HepG2 (cell line): ENCODE measurements at regions not wholly inside any gene's neighbourhood (a gene's known extent, or its start where the extent isn't known, plus 50 kb on each side); places are given as distances from the start of the nearest gene placed in this dataset.

Experiments
- ATAC-seq: fragments of 200-7000 bp; cut with Tn5 transposase; 3 replicates; pipeline ENCODE4 v1.9.1; 2020; ENCODE audit warnings: mild to moderate bottlenecking, moderate library complexity
- BruUV-seq: library from RNA; stranded (reverse); fragments of 400-500 nt; replicated peaks from 2 replicates; lab custom pipeline; 2021; lab: Mats Ljungman, UMichigan
- CTCF ChIA-PET: fragments of 300-600 bp; formaldehyde crosslinking; extraction: SDS; loops from one replicate; lab custom pipeline; 2021; ENCODE audit warnings: low total read pairs, inconsistent platforms, low intra/inter-chr PET ratio; lab: Yijun Ruan, JAX
- POLR2A ChIA-PET: fragments of 350-600 bp; sonication (Branson Sonifier 250); formaldehyde crosslinking; loops from one replicate; lab custom pipeline; 2020; ENCODE audit warnings: antibody characterized with exemption, inconsistent platforms; lab: Yijun Ruan, JAX
- DNase-seq: peaks from one replicate; pipeline ENCODE4 v3.0.0-alpha.2; 2015; ENCODE audit warnings: low spot score
- FAIRE-seq: peaks from 3 replicates; lab custom pipeline; 2011; peaks lifted over from hg19 to GRCh38; lab: Jason Lieb, UNC
- H2AFZ ChIP-seq: one replicate; pipeline ENCODE4 v1.6.1; 2011; ENCODE audit warnings: low read length, inconsistent platforms
- H3K27ac ChIP-seq: fragments of 300-600 bp; 3 replicates; pipeline ENCODE4 v1.8.0; 2011; ENCODE audit warnings: mixed run types, mild to moderate bottlenecking, mixed read lengths, low read length, inconsistent platforms; ENCODE audit not compliant: insufficient read depth; ENCODE audit errors: extremely low read length
- H3K27me3 ChIP-seq, 2 experiments: fragments of 200-600 bp in 1 of 2; 2 replicates in 1 of 2; 3 replicates in 1 of 2; pipeline versions ENCODE4 v1.6.0 to v1.8.0; 2011; ENCODE audit warnings: low read length in 2 of 2, mild to moderate bottlenecking in 2 of 2, moderate library complexity in 2 of 2, inconsistent platforms in 1 of 2; ENCODE audit not compliant: insufficient read depth in 2 of 2, control insufficient read depth in 1 of 2
- H3K36me3 ChIP-seq, 2 experiments: fragments of 200-600 bp in 1 of 2; replicated peaks in 1 of 2; 2 replicates in 1 of 2; 3 replicates in 1 of 2; pipeline versions ENCODE4 v1.5.1 to v1.8.0; 2011; ENCODE audit warnings: low read length in 2 of 2, inconsistent platforms in 1 of 2; ENCODE audit not compliant: insufficient read depth in 2 of 2, control insufficient read depth in 1 of 2
- H3K4me1 ChIP-seq: 2 replicates; pipeline ENCODE4 v1.5.1; 2012; ENCODE audit warnings: low read length, inconsistent platforms; ENCODE audit not compliant: insufficient read depth
- H3K4me2 ChIP-seq: 2 replicates; pipeline ENCODE4 v1.6.0; 2011; ENCODE audit warnings: low read depth, low read length, inconsistent platforms
- H3K4me3 ChIP-seq, 3 experiments: fragments of 200-600 bp in 1 of 3; sonication (generic), shearing (Covaris generic) in 1 of 3; replicated peaks in 1 of 3; 2 replicates each; pipeline ENCODE4 v1.5.1; 2011 to 2016; ENCODE audit warnings: low read length in 3 of 3, inconsistent platforms in 2 of 3, low read depth in 2 of 3, mild to moderate bottlenecking in 2 of 3, control low read depth in 1 of 3, mixed read lengths in 1 of 3; ENCODE audit not compliant: insufficient read depth in 1 of 3
- H3K79me2 ChIP-seq: one replicate; pipeline ENCODE4 v1.6.1; 2011; ENCODE audit warnings: low read length, inconsistent platforms; ENCODE audit not compliant: insufficient read depth
- H3K9ac ChIP-seq: 2 replicates; pipeline ENCODE4 v1.6.0; 2011; ENCODE audit warnings: mild to moderate bottlenecking, low read depth, low read length, inconsistent platforms; ENCODE audit not compliant: insufficient read depth
- H3K9me3 ChIP-seq: 2 replicates; pipeline ENCODE4 v1.5.1; 2012; ENCODE audit warnings: mild to moderate bottlenecking, low read length
- H4K20me1 ChIP-seq: 2 replicates; pipeline ENCODE4 v1.6.0; 2011; ENCODE audit warnings: inconsistent platforms, mild to moderate bottlenecking, low read length, moderate library complexity; ENCODE audit not compliant: insufficient read depth
- BCL3 ChIP-seq: sonication (generic); formaldehyde crosslinking; IDR thresholded peaks from 2 replicates; pipeline ENCODE4 v1.5.1; 2020; ENCODE audit warnings: mild to moderate bottlenecking, missing genetic modification reagents, moderate library complexity
- ELK4 ChIP-seq: sonication (generic); formaldehyde crosslinking; IDR thresholded peaks from 2 replicates; pipeline ENCODE4 v1.9.0; 2021; ENCODE audit warnings: missing genetic modification reagents, borderline replicate concordance
- FOXP1 ChIP-seq, 2 experiments: fragments of 450-650 bp in 1 of 2; IDR thresholded peaks; 2 replicates each; pipeline ENCODE4 v1.6.1; 2017 to 2018; ENCODE audit warnings: antibody characterized with exemption in 1 of 2
- FOXP4 ChIP-seq: sonication (generic); formaldehyde crosslinking; IDR thresholded peaks from 2 replicates; pipeline ENCODE4 v1.4.0; 2020; ENCODE audit warnings: missing genetic modification reagents
- IRF1 ChIP-seq: sonication (generic); formaldehyde crosslinking; IDR thresholded peaks from 2 replicates; pipeline ENCODE4 v1.4.0; 2020; ENCODE audit warnings: low read depth, mild to moderate bottlenecking, missing genetic modification reagents
- MAX ChIP-seq: IDR thresholded peaks from 2 replicates; pipeline ENCODE4 v1.6.1; 2012; ENCODE audit warnings: inconsistent platforms
- PRDM10 ChIP-seq: sonication (generic); formaldehyde crosslinking; IDR thresholded peaks from 2 replicates; pipeline ENCODE4 v1.4.0; 2020; ENCODE audit warnings: low read depth, missing genetic modification reagents
- STAT5B ChIP-seq: sonication (generic); formaldehyde crosslinking; IDR thresholded peaks from 2 replicates; pipeline ENCODE4 v1.4.0; 2020; ENCODE audit warnings: missing genetic modification reagents
- TFDP1 ChIP-seq: IDR thresholded peaks from 2 replicates; pipeline ENCODE4 v1.6.1; 2016; ENCODE audit warnings: missing compliant biosample characterization, missing genetic modification reagents, borderline replicate concordance
- ZNF225 ChIP-seq: sonication (generic); formaldehyde crosslinking; IDR thresholded peaks from 2 replicates; pipeline ENCODE4 v1.4.0; 2020; ENCODE audit warnings: mild to moderate bottlenecking, missing genetic modification reagents
- ZSCAN22 ChIP-seq: sonication (generic); formaldehyde crosslinking; IDR thresholded peaks from 2 replicates; pipeline ENCODE4 v1.4.0; 2020; ENCODE audit warnings: mild to moderate bottlenecking, missing genetic modification reagents
- WGBS: methylation state at CpG from one replicate; pipeline ENCODE4 v1.1.6; 2017; ENCODE audit warnings: low lambda C conversion rate; 5-methylcytosine and 5-hydroxymethylcytosine counted together
- in situ Hi-C: cut with HindIII; loops from 2 replicates; pipeline ENCODE4 v1.10.0; 2017; ENCODE audit warnings: low pct_unique_long_range_greater_than_20kb; ENCODE audit not compliant: extremely low pct_ligation_motif_present
- intact Hi-C: fragments of 100-400 bp; cut with micrococcal nuclease; formaldehyde crosslinking; loops from one replicate; pipeline ENCODE4 v1.10.0; 2022; ENCODE audit not compliant: unreplicated experiment

- Histone ChIP-seq H3K27me3 (no peaks in the 10 kb centered on the region; a peak in 1 of 5 replicates), H2AFZ (no peak overlapping the region), H3K4me2 (no peak overlapping the region), H3K9me3 (no peaks in the 10 kb centered on the region), H4K20me1 (no peaks in the 10 kb centered on the region), H3K79me2 (no peaks in the 10 kb centered on the region), H3K9ac (no peak overlapping the region), H3K27ac (no peak overlapping the region), H3K36me3 (no peaks in the 10 kb centered on the region), H3K4me3 (no peak overlapping the region), H3K4me1 (no peaks in the 10 kb centered on the region)
- no TSS peak for BruUV-seq
- 7% methylated on average over 2 of the region's 2 CpGs for WGBS
- no peak for DNase-seq
- ChIA-PET POLR2A (no interaction called here), CTCF (no interaction called here)
- intact Hi-C loops, result no loop called here
- FAIRE-seq, result no peak
- ATAC-seq, result no peak
- in situ Hi-C loops, result no loop called here
- TF ChIP-seq PRDM10 (CRISPR knock-in tag) (no peak), FOXP1 (IDR thresholded peaks at IDR 0.05) (no peak), FOXP1 (CRISPR knock-in tag; IDR thresholded peaks at IDR 0.05) (no peak), BCL3 (no peak), IRF1 (CRISPR knock-in tag) (no peak), ZSCAN22 (CRISPR knock-in tag) (no peak), FOXP4 (CRISPR knock-in tag) (no peak), STAT5B (no peak), MAX (no peak), TFDP1 (CRISPR knock-in tag) (no peak), ELK4 (CRISPR knock-in tag) (no peak), ZNF225 (CRISPR knock-in tag) (no peak)
Observed at GRCh38 chr4:81783558-81783957, 311.9 kb upstream of the RASGEF1B start.
